ENCODE measurements at regions not wholly inside any gene's neighbourhood (a gene's known extent, or its start where the extent isn't known, plus 50 kb on each side); places are given as distances from the start of the nearest gene placed in this dataset.

GRCh38 chr1:184860535-184860934 lies 105.9 kb upstream of the EDEM3 start:
- TF ChIP-seq EZH2 (IDR thresholded peaks at IDR 0.05; ENCODE audit: low read depth, unreplicated experiment) (no peak), EZH2phosphoT487 (IDR thresholded peaks at IDR 0.05; ENCODE audit: unreplicated experiment) (no peak), POLR2AphosphoS5 (IDR thresholded peaks at IDR 0.05; ENCODE audit: low read depth) (no peak), CREB1 (CRISPR knock-in tag; IDR thresholded peaks at IDR 0.05; ENCODE audit: low read depth) (no peak)
- TF ChIP-seq, protein P1, sequence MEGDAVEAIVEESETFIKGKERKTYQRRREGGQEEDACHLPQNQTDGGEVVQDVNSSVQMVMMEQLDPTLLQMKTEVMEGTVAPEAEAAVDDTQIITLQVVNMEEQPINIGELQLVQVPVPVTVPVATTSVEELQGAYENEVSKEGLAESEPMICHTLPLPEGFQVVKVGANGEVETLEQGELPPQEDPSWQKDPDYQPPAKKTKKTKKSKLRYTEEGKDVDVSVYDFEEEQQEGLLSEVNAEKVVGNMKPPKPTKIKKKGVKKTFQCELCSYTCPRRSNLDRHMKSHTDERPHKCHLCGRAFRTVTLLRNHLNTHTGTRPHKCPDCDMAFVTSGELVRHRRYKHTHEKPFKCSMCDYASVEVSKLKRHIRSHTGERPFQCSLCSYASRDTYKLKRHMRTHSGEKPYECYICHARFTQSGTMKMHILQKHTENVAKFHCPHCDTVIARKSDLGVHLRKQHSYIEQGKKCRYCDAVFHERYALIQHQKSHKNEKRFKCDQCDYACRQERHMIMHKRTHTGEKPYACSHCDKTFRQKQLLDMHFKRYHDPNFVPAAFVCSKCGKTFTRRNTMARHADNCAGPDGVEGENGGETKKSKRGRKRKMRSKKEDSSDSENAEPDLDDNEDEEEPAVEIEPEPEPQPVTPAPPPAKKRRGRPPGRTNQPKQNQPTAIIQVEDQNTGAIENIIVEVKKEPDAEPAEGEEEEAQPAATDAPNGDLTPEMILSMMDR (conservative IDR thresholded peaks at IDR 0.05; ENCODE audit: low read depth in 2 of 2), result no peak
